GM12872 (cell line): ENCODE measurements at regions not wholly inside any gene's neighbourhood (a gene's known extent, or its start where the extent isn't known, plus 50 kb on each side); places are given as distances from the start of the nearest gene placed in this dataset.

Experiments
- CTCF ChIP-seq: IDR thresholded peaks from 3 replicates; pipeline ENCODE4 v1.5.1; 2011; ENCODE audit warnings: low read depth, mild to moderate bottlenecking, low read length, moderate library complexity; ENCODE audit not compliant: insufficient read depth

- TF ChIP-seq CTCF: no peak
Observed at GRCh38 chr4:27928761-27929540, 1068.3 kb downstream of the STIM2 start.

DNA sequence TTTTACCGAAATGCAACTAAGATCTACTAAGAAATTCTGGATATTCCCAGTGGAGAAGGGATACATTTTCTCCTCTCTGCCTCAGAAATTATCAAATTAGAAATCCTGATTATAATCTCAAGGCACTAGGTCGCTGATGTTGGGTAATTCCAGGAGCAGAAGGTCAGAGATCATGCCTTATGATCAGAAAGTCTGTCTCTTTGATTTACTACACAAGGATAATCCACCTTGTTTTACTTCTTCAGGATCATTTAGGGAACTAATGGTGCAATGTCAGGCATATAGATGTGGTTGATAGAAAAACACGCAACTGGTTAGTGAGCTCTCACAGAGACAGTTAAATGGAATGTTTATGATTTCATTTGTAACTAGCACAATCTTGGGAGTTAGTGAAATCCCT, 1069.7 kb downstream of the STIM2 start:
- no peak for TF ChIP-seq CTCF

GRCh38 chr4:27930976-27931375, 1070.3 kb downstream of the STIM2 start:
- no peak for TF ChIP-seq CTCF

GRCh38 chr4:27931584-27931983, 1070.9 kb downstream of the STIM2 start:
- no peak for TF ChIP-seq CTCF

- TF ChIP-seq CTCF: no peak
Observed at GRCh38 chr4:27934871-27935270, 1074.2 kb downstream of the STIM2 start.

- no peak for TF ChIP-seq CTCF
Observed at GRCh38 chr4:27946799-27947198, 1086.2 kb downstream of the STIM2 start.

GRCh38 chr4:27947302-27947701, 1086.7 kb downstream of the STIM2 start:
- TF ChIP-seq CTCF: no peak

DNA sequence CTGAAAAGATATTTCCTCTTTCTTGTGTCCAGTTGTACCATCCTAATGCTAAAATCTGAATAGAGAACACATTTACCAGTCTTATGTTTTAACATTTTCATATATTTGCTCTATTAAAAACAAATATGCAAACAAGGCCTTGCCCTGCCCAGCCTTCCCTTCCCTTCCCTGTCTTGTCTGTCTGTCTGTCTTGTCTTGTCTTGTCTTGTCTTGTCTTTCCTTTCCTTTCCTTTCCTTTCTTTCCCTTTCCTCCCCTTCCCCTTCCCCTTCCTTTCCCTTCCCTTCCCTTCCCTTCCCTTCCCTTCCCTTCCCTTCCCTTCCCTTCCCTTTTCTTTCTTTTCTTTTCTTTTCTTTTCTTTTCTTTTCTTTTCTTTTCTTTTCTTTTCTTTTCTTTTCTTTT, 1103.5 kb downstream of the STIM2 start:
- TF ChIP-seq CTCF: no peak
